GM12872 (cell line): ENCODE measurements at regions not wholly inside any gene's neighbourhood (a gene's known extent, or its start where the extent isn't known, plus 50 kb on each side); places are given as distances from the start of the nearest gene placed in this dataset.

Experiments used
- CTCF ChIP-seq: IDR thresholded peaks from 3 replicates; pipeline ENCODE4 v1.5.1; 2011; ENCODE audit warnings: low read depth, mild to moderate bottlenecking, low read length, moderate library complexity; ENCODE audit not compliant: insufficient read depth

GRCh38 chr9:14516656-14517055 lies 176.6 kb downstream of the ZDHHC21 start:
- TF ChIP-seq CTCF: no peak

- TF ChIP-seq CTCF: no peak
Observed at GRCh38 chr9:14515571-14516198, 177.5 kb downstream of the ZDHHC21 start.

GRCh38 chr9:14515049-14515448 lies 178.2 kb downstream of the ZDHHC21 start:
- no peak for TF ChIP-seq CTCF

GRCh38 chr9:14512942-14513341 lies 180.3 kb downstream of the ZDHHC21 start:
- no peak for TF ChIP-seq CTCF

GRCh38 chr9:14511452-14511851 lies 181.8 kb downstream of the ZDHHC21 start:
- no peak for TF ChIP-seq CTCF

GRCh38 chr9:14508884-14509283 lies 184.3 kb downstream of the ZDHHC21 start:
- no peak for TF ChIP-seq CTCF

- TF ChIP-seq CTCF: no peak
Observed at GRCh38 chr9:14501366-14501765, 187.4 kb upstream of the NFIB start.
